Keratinocyte (primary cell): ENCODE measurements at regions not wholly inside any gene's neighbourhood (a gene's known extent, or its start where the extent isn't known, plus 50 kb on each side); places are given as distances from the start of the nearest gene placed in this dataset.

Experiments
- DNase-seq: peaks from one replicate; pipeline ENCODE4 v3.0.0-alpha.2; 2011; ENCODE audit warnings: low read depth, missing footprints, low spot score
- FAIRE-seq: peaks from 2 replicates; lab custom pipeline; 2011; peaks lifted over from hg19 to GRCh38; lab: Jason Lieb, UNC
- H2AFZ ChIP-seq: 2 replicates; pipeline ENCODE4 v1.6.0; 2012; ENCODE audit warnings: low read length, control low read depth, inconsistent platforms; ENCODE audit not compliant: control insufficient read depth
- H3K27ac ChIP-seq: 2 replicates; pipeline ENCODE4 v1.5.1; 2011; ENCODE audit warnings: low read length; ENCODE audit not compliant: control insufficient read depth, insufficient read depth
- H3K27me3 ChIP-seq: 3 replicates; pipeline ENCODE4 v1.6.0; 2011; ENCODE audit warnings: low read length; ENCODE audit not compliant: control insufficient read depth, insufficient read depth; ENCODE audit errors: extremely low read depth
- H3K36me3 ChIP-seq, 2 experiments: 2 replicates in 1 of 2; 3 replicates in 1 of 2; pipeline ENCODE4 v1.5.1; 2011; ENCODE audit warnings: low read length in 2 of 2, mild to moderate bottlenecking in 1 of 2; ENCODE audit not compliant: control insufficient read depth in 2 of 2, insufficient read depth in 2 of 2; ENCODE audit errors: extremely low read depth in 1 of 2
- H3K4me1 ChIP-seq: 3 replicates; pipeline ENCODE4 v1.5.1; 2011; ENCODE audit warnings: low read length; ENCODE audit not compliant: control insufficient read depth, insufficient read depth; ENCODE audit errors: extremely low read depth
- H3K4me2 ChIP-seq: 3 replicates; pipeline ENCODE4 v1.6.0; 2011; ENCODE audit warnings: low read depth, low read length; ENCODE audit not compliant: control insufficient read depth, insufficient read depth; ENCODE audit errors: extremely low read depth
- H3K4me3 ChIP-seq, 3 experiments: fragments of 200-600 bp in 1 of 3; sonication (generic) in 1 of 3; 2 replicates in 2 of 3; 3 replicates in 1 of 3; pipeline ENCODE4 v1.5.1; 2011 to 2016; ENCODE audit warnings: low read length in 3 of 3, mild to moderate bottlenecking in 3 of 3, control low read depth in 2 of 3, inconsistent platforms in 1 of 3, low read depth in 1 of 3, mixed read lengths in 1 of 3, mixed run types in 1 of 3, moderate library complexity in 1 of 3; ENCODE audit not compliant: control insufficient read depth in 2 of 3, insufficient read depth in 2 of 3; ENCODE audit errors: extremely low read depth in 1 of 3
- H3K79me2 ChIP-seq: 2 replicates; pipeline ENCODE4 v1.6.0; 2012; ENCODE audit warnings: low read length; ENCODE audit not compliant: control insufficient read depth, insufficient read depth
- H3K9ac ChIP-seq: 3 replicates; pipeline ENCODE4 v1.6.0; 2011; ENCODE audit warnings: low read length; ENCODE audit not compliant: control insufficient read depth, insufficient read depth; ENCODE audit errors: extremely low read depth
- H3K9me1 ChIP-seq: 3 replicates; pipeline ENCODE4 v1.6.0; 2011; ENCODE audit warnings: low read length; ENCODE audit not compliant: control insufficient read depth, insufficient read depth; ENCODE audit errors: extremely low read depth
- H3K9me3 ChIP-seq: 2 replicates; pipeline ENCODE4 v1.5.1; 2012; ENCODE audit warnings: low read depth, low read length; ENCODE audit not compliant: control insufficient read depth
- H4K20me1 ChIP-seq: 3 replicates; pipeline ENCODE4 v1.6.0; 2011; ENCODE audit warnings: low read length; ENCODE audit not compliant: control insufficient read depth, insufficient read depth; ENCODE audit errors: extremely low read depth
- EZH2 ChIP-seq: IDR thresholded peaks from one replicate; pipeline ENCODE4 v1.6.1; 2012; ENCODE audit warnings: inconsistent platforms, mild to moderate bottlenecking, low read length, moderate library complexity
- dilution Hi-C: fragments of 300-500 bp; cut with MboI; formaldehyde crosslinking; loops from one replicate; pipeline ENCODE4 v1.7.0; 2020; ENCODE audit warnings: low sequenced_read_pairs; ENCODE audit not compliant: extremely low pct_ligation_motif_present
- TF ChIP-seq, protein P1 (sequence below), 3 experiments: IDR thresholded peaks in 1 of 3; conservative IDR thresholded peaks in 1 of 3; optimal IDR thresholded peaks in 1 of 3; 2 replicates in 2 of 3; 3 replicates in 1 of 3; pipeline versions ENCODE3 to v1.5.1; 2011; ENCODE audit warnings: low read length in 3 of 3, mild to moderate bottlenecking in 3 of 3, moderate library complexity in 2 of 3, control low read depth in 1 of 3, inconsistent platforms in 1 of 3; ENCODE audit not compliant: insufficient read depth in 2 of 3; ENCODE audit errors: extremely low read depth in 1 of 3

DNA sequence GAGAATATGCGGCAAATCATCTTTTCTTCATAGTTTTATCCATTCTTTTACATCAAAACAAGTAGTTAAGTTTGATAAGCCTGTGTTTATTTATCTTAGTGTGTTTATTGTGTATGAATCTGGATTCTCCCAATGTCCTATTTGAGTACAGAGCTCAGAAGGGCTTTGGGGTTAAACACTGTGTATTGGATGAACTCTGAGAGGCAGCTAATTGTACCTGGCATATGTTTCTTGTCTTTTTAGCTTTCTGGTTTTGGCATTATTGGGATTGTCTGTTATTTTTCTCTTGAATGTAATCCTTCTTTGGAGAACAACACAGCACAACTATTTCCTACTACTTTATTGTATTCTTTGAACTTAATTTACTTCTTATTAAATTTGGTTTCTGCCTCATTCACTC, 906.9 kb downstream of the ADGRL2 start:
- H3K4me1 ChIP-seq, result no peaks in the 10 kb centered on the region
- H3K79me2 ChIP-seq, result no peaks in the 10 kb centered on the region
- TF ChIP-seq, protein P1, sequence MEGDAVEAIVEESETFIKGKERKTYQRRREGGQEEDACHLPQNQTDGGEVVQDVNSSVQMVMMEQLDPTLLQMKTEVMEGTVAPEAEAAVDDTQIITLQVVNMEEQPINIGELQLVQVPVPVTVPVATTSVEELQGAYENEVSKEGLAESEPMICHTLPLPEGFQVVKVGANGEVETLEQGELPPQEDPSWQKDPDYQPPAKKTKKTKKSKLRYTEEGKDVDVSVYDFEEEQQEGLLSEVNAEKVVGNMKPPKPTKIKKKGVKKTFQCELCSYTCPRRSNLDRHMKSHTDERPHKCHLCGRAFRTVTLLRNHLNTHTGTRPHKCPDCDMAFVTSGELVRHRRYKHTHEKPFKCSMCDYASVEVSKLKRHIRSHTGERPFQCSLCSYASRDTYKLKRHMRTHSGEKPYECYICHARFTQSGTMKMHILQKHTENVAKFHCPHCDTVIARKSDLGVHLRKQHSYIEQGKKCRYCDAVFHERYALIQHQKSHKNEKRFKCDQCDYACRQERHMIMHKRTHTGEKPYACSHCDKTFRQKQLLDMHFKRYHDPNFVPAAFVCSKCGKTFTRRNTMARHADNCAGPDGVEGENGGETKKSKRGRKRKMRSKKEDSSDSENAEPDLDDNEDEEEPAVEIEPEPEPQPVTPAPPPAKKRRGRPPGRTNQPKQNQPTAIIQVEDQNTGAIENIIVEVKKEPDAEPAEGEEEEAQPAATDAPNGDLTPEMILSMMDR (optimal IDR thresholded peaks at IDR 0.05 in 1 of 3, IDR thresholded peaks at IDR 0.05 in 1 of 3, conservative IDR thresholded peaks at IDR 0.05 in 1 of 3; ENCODE audit: extremely low read depth in 1 of 3, insufficient read depth in 2 of 3, low read length in 3 of 3), result no peak
- no peak for TF ChIP-seq EZH2
- H2AFZ ChIP-seq, result no peak overlapping the region
- H3K4me3 ChIP-seq, result no peak overlapping the region
- H3K4me2 ChIP-seq, result no peak overlapping the region
- no peaks in the 10 kb centered on the region for H3K9me1 ChIP-seq
- H3K27me3 ChIP-seq, result no peaks in the 10 kb centered on the region
- no peaks in the 10 kb centered on the region for H4K20me1 ChIP-seq
- no peak for DNase-seq
- FAIRE-seq, result no peak
- no peaks in the 10 kb centered on the region for H3K36me3 ChIP-seq
- no peaks in the 10 kb centered on the region for H3K9me3 ChIP-seq
- dilution Hi-C loops, result no loop called here
- H3K9ac ChIP-seq, result no peak overlapping the region
- no peak overlapping the region for H3K27ac ChIP-seq

DNA sequence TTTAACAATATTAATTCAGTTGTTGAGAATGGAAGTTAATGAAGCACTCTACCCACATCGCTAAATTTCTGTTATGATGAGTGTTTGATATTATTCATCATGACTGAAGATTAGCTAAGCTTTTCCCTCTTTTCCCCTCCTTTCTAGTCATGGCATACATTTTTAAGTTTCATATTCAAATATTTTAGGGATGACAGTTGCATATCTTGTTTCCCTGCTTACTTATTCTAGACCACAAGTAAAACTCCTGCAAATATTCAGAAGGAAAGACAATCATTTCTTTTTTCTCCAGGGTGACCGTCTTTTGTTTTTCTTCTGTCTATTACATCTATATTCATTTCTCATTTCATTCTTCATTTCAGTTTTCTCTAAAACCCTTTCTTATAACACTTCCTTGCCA, 906.0 kb downstream of the ADGRL2 start:
- Histone ChIP-seq H3K79me2 (no peaks in the 10 kb centered on the region), H3K27me3 (no peaks in the 10 kb centered on the region), H3K36me3 (no peaks in the 10 kb centered on the region), H4K20me1 (no peaks in the 10 kb centered on the region), H3K9me1 (no peaks in the 10 kb centered on the region), H3K9ac (no peak overlapping the region), H3K4me2 (no peak overlapping the region), H3K4me3 (no peak overlapping the region), H3K27ac (no peak overlapping the region), H3K9me3 (no peaks in the 10 kb centered on the region), H3K4me1 (no peaks in the 10 kb centered on the region), H2AFZ (no peak overlapping the region)
- TF ChIP-seq, protein P1 (optimal IDR thresholded peaks at IDR 0.05 in 1 of 3, IDR thresholded peaks at IDR 0.05 in 1 of 3, conservative IDR thresholded peaks at IDR 0.05 in 1 of 3; ENCODE audit: extremely low read depth in 1 of 3, insufficient read depth in 2 of 3, low read length in 3 of 3), result no peak
- no peak for TF ChIP-seq EZH2
- dilution Hi-C loops, result no loop called here
- FAIRE-seq (no peak), DNase-seq (no peak)
